Upper lobe of right lung (tissue), 1 donor: ENCODE measurements at regions not wholly inside any gene's neighbourhood (a gene's known extent, or its start where the extent isn't known, plus 50 kb on each side); places are given as distances from the start of the nearest gene placed in this dataset.

Source experiments
- ATAC-seq: fragments of 200-7000 bp; cut with Tn5 transposase; one replicate; pipeline ENCODE4 v1.9.1; 2020; ENCODE audit warnings: mild to moderate bottlenecking, moderate library complexity
- DNase-seq: peaks from one replicate; pipeline ENCODE4 v3.0.0-alpha.2; 2020
- H3K27ac ChIP-seq: fragments of 200-600 bp; one replicate; pipeline ENCODE4 v1.8.0; 2022
- H3K27me3 ChIP-seq: fragments of 200-600 bp; one replicate; pipeline ENCODE4 v1.8.0; 2022; ENCODE audit warnings: mild to moderate bottlenecking
- H3K36me3 ChIP-seq: fragments of 200-600 bp; one replicate; pipeline ENCODE4 v1.8.0; 2022
- H3K4me1 ChIP-seq: fragments of 200-600 bp; one replicate; pipeline ENCODE4 v1.8.0; 2022
- H3K4me3 ChIP-seq: fragments of 200-600 bp; one replicate; pipeline ENCODE4 v1.8.0; 2022; ENCODE audit warnings: mild to moderate bottlenecking
- H3K9me3 ChIP-seq: fragments of 200-600 bp; one replicate; pipeline ENCODE4 v1.8.0; 2022
- intact Hi-C: fragments of 100-400 bp; cut with DNase I; formaldehyde crosslinking; loops from one replicate; pipeline ENCODE4 v1.11.0; 2022
- TF ChIP-seq, protein P1 (sequence below): fragments of 200-600 bp; IDR thresholded peaks from one replicate; pipeline ENCODE4 v1.8.0; 2022; ENCODE audit warnings: antibody characterized with exemption
- donor health status: DM: no; HTN: yes; CAD: no; lungs with severe emphysema.

GRCh38 chr10:57018452-57018851, 657.4 kb upstream of the ZWINT start:
- TF ChIP-seq, protein P1, sequence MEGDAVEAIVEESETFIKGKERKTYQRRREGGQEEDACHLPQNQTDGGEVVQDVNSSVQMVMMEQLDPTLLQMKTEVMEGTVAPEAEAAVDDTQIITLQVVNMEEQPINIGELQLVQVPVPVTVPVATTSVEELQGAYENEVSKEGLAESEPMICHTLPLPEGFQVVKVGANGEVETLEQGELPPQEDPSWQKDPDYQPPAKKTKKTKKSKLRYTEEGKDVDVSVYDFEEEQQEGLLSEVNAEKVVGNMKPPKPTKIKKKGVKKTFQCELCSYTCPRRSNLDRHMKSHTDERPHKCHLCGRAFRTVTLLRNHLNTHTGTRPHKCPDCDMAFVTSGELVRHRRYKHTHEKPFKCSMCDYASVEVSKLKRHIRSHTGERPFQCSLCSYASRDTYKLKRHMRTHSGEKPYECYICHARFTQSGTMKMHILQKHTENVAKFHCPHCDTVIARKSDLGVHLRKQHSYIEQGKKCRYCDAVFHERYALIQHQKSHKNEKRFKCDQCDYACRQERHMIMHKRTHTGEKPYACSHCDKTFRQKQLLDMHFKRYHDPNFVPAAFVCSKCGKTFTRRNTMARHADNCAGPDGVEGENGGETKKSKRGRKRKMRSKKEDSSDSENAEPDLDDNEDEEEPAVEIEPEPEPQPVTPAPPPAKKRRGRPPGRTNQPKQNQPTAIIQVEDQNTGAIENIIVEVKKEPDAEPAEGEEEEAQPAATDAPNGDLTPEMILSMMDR = no peak
- no peak for ATAC-seq
- Histone ChIP-seq H3K36me3 (no peaks in the 10 kb centered on the region), H3K27me3 (no peaks in the 10 kb centered on the region), H3K4me3 (no peak overlapping the region), H3K27ac (no peak overlapping the region), H3K4me1 (no peaks in the 10 kb centered on the region), H3K9me3 (no peaks in the 10 kb centered on the region)
- intact Hi-C loops = no loop called here
- no peak for DNase-seq

DNA sequence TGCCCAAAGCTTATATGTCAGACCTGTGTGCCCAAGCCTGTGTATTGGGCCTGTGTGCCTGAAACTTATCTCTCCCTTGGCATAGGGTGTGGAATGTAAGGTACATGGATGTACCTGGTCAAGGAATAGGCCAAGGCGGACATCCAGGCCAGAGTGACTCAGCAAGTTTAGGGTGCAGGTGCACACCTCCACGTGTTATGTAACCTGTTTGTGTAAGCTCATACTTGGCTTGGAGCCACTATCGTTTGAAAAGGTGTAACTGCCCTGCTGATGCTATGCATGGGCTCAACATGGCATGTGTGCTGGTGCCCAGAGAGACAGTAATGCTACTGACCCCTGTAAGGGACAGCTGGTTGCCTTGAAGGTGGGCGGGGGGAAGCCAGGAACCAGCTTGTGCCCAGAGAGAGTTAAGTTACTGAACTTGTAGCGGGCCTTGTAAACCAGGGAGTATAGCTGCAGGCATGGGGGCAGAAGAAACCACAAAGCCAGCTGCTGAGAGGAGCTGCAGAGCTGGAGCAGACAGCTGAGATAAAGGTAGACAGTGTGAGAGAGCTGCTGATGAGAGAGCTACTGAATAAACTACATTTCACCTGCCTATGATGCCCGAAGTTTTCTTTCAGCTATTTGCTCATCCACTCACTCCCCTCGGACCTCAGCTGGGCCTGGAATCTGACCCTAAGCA, 656.4 kb upstream of the ZWINT start:
- intact Hi-C loops = no loop called here
- no peaks in the 10 kb centered on the region for H3K36me3 ChIP-seq
- DNase-seq = no peak

DNA sequence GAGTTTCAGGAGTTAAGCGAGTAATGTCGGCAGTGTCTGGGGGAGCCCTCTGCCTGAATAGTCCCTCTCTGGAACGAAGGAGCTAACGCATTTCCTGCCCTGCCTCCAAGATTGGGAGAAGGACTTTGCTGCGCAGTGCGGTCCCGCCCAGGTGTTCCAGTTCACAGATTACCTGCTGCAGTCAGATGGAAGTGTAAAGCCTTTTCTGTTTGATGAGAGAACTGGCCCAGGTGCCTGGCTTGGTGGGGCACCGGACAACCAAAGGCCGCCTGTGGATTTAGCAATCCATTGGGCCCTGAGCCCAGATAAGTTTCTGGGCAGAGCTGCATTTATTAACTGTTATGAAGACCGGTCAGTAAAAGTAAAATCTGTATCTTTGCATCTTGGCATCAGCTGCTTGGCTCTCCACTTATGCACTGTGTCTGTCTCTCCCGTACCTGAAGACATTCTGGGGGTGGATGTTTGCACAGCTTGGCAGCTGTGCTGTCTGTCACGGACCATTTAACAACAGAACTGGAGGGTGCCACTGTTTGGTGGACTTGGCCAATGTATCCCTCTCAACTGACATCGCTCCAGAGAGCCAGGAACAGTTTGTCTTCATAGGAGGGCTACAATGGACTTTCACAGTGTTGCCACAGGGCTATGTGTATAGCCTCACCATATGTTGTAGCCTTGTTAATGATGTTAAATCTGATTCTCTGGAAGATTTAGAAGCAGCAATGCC, 654.7 kb upstream of the ZWINT start:
- ATAC-seq = no peak
- Histone ChIP-seq H3K27ac (no peak overlapping the region), H3K4me3 (no peak overlapping the region), H3K4me1 (no peaks in the 10 kb centered on the region), H3K27me3 (no peaks in the 10 kb centered on the region), H3K36me3 (no peaks in the 10 kb centered on the region), H3K9me3 (no peaks in the 10 kb centered on the region)
- no peak for DNase-seq
- intact Hi-C loops = no loop called here
- TF ChIP-seq, protein P1 = no peak

More for the DNA sequence above, 656.4 kb upstream of the ZWINT start:
- no peak overlapping the region for H3K4me3 ChIP-seq
- H3K27ac ChIP-seq = no peak overlapping the region
- no peak for ATAC-seq
- H3K4me1 ChIP-seq = no peaks in the 10 kb centered on the region
- TF ChIP-seq, protein P1 = no peak
- no peaks in the 10 kb centered on the region for H3K9me3 ChIP-seq
- no peaks in the 10 kb centered on the region for H3K27me3 ChIP-seq

GRCh38 chr10:57015187-57015586, 654.1 kb upstream of the ZWINT start:
- intact Hi-C loops = no loop called here

GRCh38 chr10:57014758-57015157, 653.7 kb upstream of the ZWINT start:
- no peak overlapping the region for H3K27ac ChIP-seq
- intact Hi-C loops = no loop called here
- no peaks in the 10 kb centered on the region for H3K27me3 ChIP-seq
- TF ChIP-seq, protein P1 = no peak
- no peak overlapping the region for H3K4me3 ChIP-seq
- no peaks in the 10 kb centered on the region for H3K4me1 ChIP-seq
- ATAC-seq (no peak), DNase-seq (no peak)
- no peaks in the 10 kb centered on the region for H3K36me3 ChIP-seq
- no peaks in the 10 kb centered on the region for H3K9me3 ChIP-seq

More at GRCh38 chr10:57015187-57015586, 654.1 kb upstream of the ZWINT start:
- Histone ChIP-seq H3K27ac (no peak overlapping the region), H3K9me3 (no peaks in the 10 kb centered on the region), H3K4me3 (no peak overlapping the region), H3K27me3 (no peaks in the 10 kb centered on the region), H3K36me3 (no peaks in the 10 kb centered on the region), H3K4me1 (no peaks in the 10 kb centered on the region)
- DNase-seq = no peak
- ATAC-seq = no peak
- TF ChIP-seq, protein P1 = no peak
